ENCODE measurements at regions not wholly inside any gene's neighbourhood (a gene's known extent, or its start where the extent isn't known, plus 50 kb on each side); places are given as distances from the start of the nearest gene placed in this dataset.
"Not testable (repeated sequence)": the region's sequence is repeated elsewhere in the genome, so short reads cannot be mapped to it uniquely, and the experiment has no call there.

GRCh38 chr13:69264362-69265334 is 843.0 kb upstream of the ATXN8OS start:
- Histone ChIP-seq H3K4me3 (no peak overlapping the region), H3K36me3 (no peaks in the 10 kb centered on the region), H3K9me3 (no peaks in the 10 kb centered on the region), H3K27me3 (no peaks in the 10 kb centered on the region), H3K4me1 (no peaks in the 10 kb centered on the region), H3K27ac (no peak overlapping the region)
- intact Hi-C loops (cut with DNase I), result no loop called here
- TF ChIP-seq POLR2AphosphoS5 (IDR thresholded peaks at IDR 0.05) (no peak), CTCF (IDR thresholded peaks at IDR 0.05) (no peak), POLR2A (IDR thresholded peaks at IDR 0.05) (no peak), EP300 (IDR thresholded peaks at IDR 0.05) (no peak)
- DNase-seq, result no peak
- WGBS, 2 donors, result 68 to 91% methylated on average over 5 of the region's 5 CpGs

- Histone ChIP-seq H3K36me3 (no peaks in the 10 kb centered on the region), H3K9me3 (no peaks in the 10 kb centered on the region), H3K4me3 (no peak overlapping the region), H3K27ac (no peak overlapping the region), H3K27me3 (no peaks in the 10 kb centered on the region), H3K4me1 (no peaks in the 10 kb centered on the region)
- TF ChIP-seq POLR2A (IDR thresholded peaks at IDR 0.05), result no peak
- TF ChIP-seq POLR2AphosphoS5 (IDR thresholded peaks at IDR 0.05), result no peak
- TF ChIP-seq CTCF (IDR thresholded peaks at IDR 0.05), result no peak
- no peak for TF ChIP-seq EP300 (IDR thresholded peaks at IDR 0.05)
- DNase-seq, result no peak
- intact Hi-C loops (cut with DNase I), result no loop called here
- WGBS, 2 donors, result 74 to 86% methylated on average over 1 of the region's 1 CpG
Observed at GRCh38 chr13:69243366-69243765, 864.3 kb upstream of the ATXN8OS start.

GRCh38 chr13:69234171-69234570 is 873.5 kb upstream of the ATXN8OS start:
- H3K4me3 ChIP-seq, result no peak overlapping the region
- no peak for DNase-seq
- no peaks in the 10 kb centered on the region for H3K27me3 ChIP-seq
- no peaks in the 10 kb centered on the region for H3K9me3 ChIP-seq
- H3K27ac ChIP-seq, result no peak overlapping the region
- TF ChIP-seq POLR2A (IDR thresholded peaks at IDR 0.05), result no peak
- no peak for TF ChIP-seq POLR2AphosphoS5 (IDR thresholded peaks at IDR 0.05)
- no peak for TF ChIP-seq EP300 (IDR thresholded peaks at IDR 0.05)
- TF ChIP-seq CTCF (IDR thresholded peaks at IDR 0.05), result no peak
- H3K36me3 ChIP-seq, result no peaks in the 10 kb centered on the region
- no peaks in the 10 kb centered on the region for H3K4me1 ChIP-seq
- intact Hi-C loops (cut with DNase I), result no loop called here

- Histone ChIP-seq H3K4me1 (no peaks in the 10 kb centered on the region), H3K27me3 (no peaks in the 10 kb centered on the region), H3K4me3 (no peak overlapping the region), H3K36me3 (no peaks in the 10 kb centered on the region), H3K27ac (no peak overlapping the region), H3K9me3 (no peaks in the 10 kb centered on the region)
- intact Hi-C loops (cut with DNase I), result no loop called here
- TF ChIP-seq POLR2A (IDR thresholded peaks at IDR 0.05) (no peak), POLR2AphosphoS5 (IDR thresholded peaks at IDR 0.05) (no peak), CTCF (IDR thresholded peaks at IDR 0.05) (no peak), EP300 (IDR thresholded peaks at IDR 0.05) (no peak)
- 74 to 82% methylated on average over 2 of the region's 2 CpGs for WGBS, 2 donors
- no peak for DNase-seq
Observed at GRCh38 chr13:69226427-69226826, 881.2 kb upstream of the ATXN8OS start.

GRCh38 chr13:69221633-69222498 is 885.8 kb upstream of the ATXN8OS start:
- H3K9me3 ChIP-seq; H3K27ac ChIP-seq; DNase-seq; H3K4me3 ChIP-seq; H3K36me3 ChIP-seq; intact Hi-C loops (cut with DNase I); H3K27me3 ChIP-seq; H3K4me1 ChIP-seq: not testable (repeated sequence)
- WGBS, 2 donors, result 93 to 94% methylated on average over 22 of the region's 22 CpGs

All from sigmoid colon (tissue), 6 donors.